WTC11 (cell line): ENCODE measurements at regions not wholly inside any gene's neighbourhood (a gene's known extent, or its start where the extent isn't known, plus 50 kb on each side); places are given as distances from the start of the nearest gene placed in this dataset.

Source experiments
- ATAC-seq: fragments of 200-7000 bp; cut with Tn5 transposase; 2 replicates; pipeline ENCODE4 v1.10.0; 2021; ENCODE audit warnings: mild to moderate bottlenecking, moderate library complexity
- CTCF ChIA-PET: fragments of 300-600 bp; sonication (Branson Sonifier 250); formaldehyde crosslinking; loops from one replicate; lab custom pipeline; 2021; ENCODE audit warnings: antibody characterized with exemption; lab: Charles Lee
- POLR2A ChIA-PET: fragments of 350-600 bp; sonication (Branson Sonifier 250); formaldehyde crosslinking; loops from one replicate; lab custom pipeline; 2021; ENCODE audit warnings: antibody characterized with exemption; lab: Charles Lee
- DNase-seq: peaks from one replicate; pipeline ENCODE4 v3.0.0; 2021; ENCODE audit warnings: low spot score
- H3K27ac Mint-ChIP-seq: 2 replicates; pipeline ENCODE4 v1.8.0; 2021; ENCODE audit warnings: mixed read lengths
- H3K27me3 Mint-ChIP-seq: 2 replicates; pipeline ENCODE4 v1.8.0; 2021; ENCODE audit warnings: low read depth, mild to moderate bottlenecking, moderate library complexity, mixed read lengths
- H3K36me3 Mint-ChIP-seq: 2 replicates; pipeline ENCODE4 v1.8.0; 2021; ENCODE audit warnings: mixed read lengths
- H3K4me1 Mint-ChIP-seq: 2 replicates; pipeline ENCODE4 v1.8.0; 2022; ENCODE audit warnings: mixed read lengths
- H3K4me3 Mint-ChIP-seq: 2 replicates; pipeline ENCODE4 v1.8.0; 2021; ENCODE audit warnings: mild to moderate bottlenecking, moderate library complexity, mixed read lengths
- H3K9me3 Mint-ChIP-seq: 2 replicates; pipeline ENCODE4 v1.8.0; 2021; ENCODE audit warnings: mixed read lengths
- ATF1 ChIP-seq: sonication (generic); formaldehyde crosslinking; IDR thresholded peaks from 2 replicates; pipeline ENCODE4 v1.8.1; 2023; ENCODE audit warnings: mild to moderate bottlenecking, moderate library complexity, missing genetic modification reagents
- CBFB ChIP-seq: sonication (generic); formaldehyde crosslinking; IDR thresholded peaks from 2 replicates; pipeline ENCODE4 v1.8.1; 2022; ENCODE audit warnings: mild to moderate bottlenecking, low read depth, missing genetic modification reagents
- ELF4 ChIP-seq: sonication (generic); formaldehyde crosslinking; IDR thresholded peaks from 2 replicates; pipeline ENCODE4 v1.8.1; 2022; ENCODE audit warnings: low read depth, mild to moderate bottlenecking, moderate library complexity, missing genetic modification reagents
- ETV6 ChIP-seq: sonication (generic); formaldehyde crosslinking; IDR thresholded peaks from 2 replicates; pipeline ENCODE4 v1.8.1; 2022; ENCODE audit warnings: mild to moderate bottlenecking, missing genetic modification reagents
- GRHL2 ChIP-seq: fragments of 250-450 bp; sonication (Bioruptor Pico); IDR thresholded peaks from 2 replicates; pipeline ENCODE4 v1.8.0; 2022; ENCODE audit warnings: mild to moderate bottlenecking, moderate library complexity; ENCODE audit not compliant: insufficient replicate concordance, severe bottlenecking
- HMGA2 ChIP-seq: fragments of 250-450 bp; sonication (Bioruptor Pico); IDR thresholded peaks from 2 replicates; pipeline ENCODE4 v1.4.0; 2021; ENCODE audit warnings: mild to moderate bottlenecking, moderate library complexity
- JAZF1 ChIP-seq: fragments of 250-450 bp; sonication (Bioruptor Pico); IDR thresholded peaks from 2 replicates; pipeline ENCODE4 v1.9.0; 2021; ENCODE audit warnings: moderate library complexity, mild to moderate bottlenecking, inconsistent platforms
- JUN ChIP-seq: sonication (generic); formaldehyde crosslinking; IDR thresholded peaks from 2 replicates; pipeline ENCODE4 v1.8.0; 2023; ENCODE audit warnings: mild to moderate bottlenecking, missing genetic modification reagents
- KAT7 ChIP-seq: sonication (generic); formaldehyde crosslinking; IDR thresholded peaks from 2 replicates; pipeline ENCODE4 v1.8.1; 2023; ENCODE audit warnings: missing genetic modification reagents, mild to moderate bottlenecking, borderline replicate concordance
- MXD4 ChIP-seq: fragments of 250-450 bp; sonication (Bioruptor Pico); IDR thresholded peaks from 2 replicates; pipeline ENCODE4 v1.8.0; 2021; ENCODE audit warnings: mild to moderate bottlenecking, moderate library complexity, borderline replicate concordance
- NFE2L1 ChIP-seq: sonication (generic); formaldehyde crosslinking; IDR thresholded peaks from 2 replicates; pipeline ENCODE4 v1.8.1; 2023; ENCODE audit warnings: missing genetic modification reagents
- SOX15 ChIP-seq: fragments of 250-450 bp; sonication (Bioruptor Pico); IDR thresholded peaks from 2 replicates; pipeline ENCODE4 v1.9.0; 2021; ENCODE audit warnings: mild to moderate bottlenecking
- TEAD1 ChIP-seq: sonication (generic); formaldehyde crosslinking; IDR thresholded peaks from 2 replicates; pipeline ENCODE4 v1.8.0; 2022; ENCODE audit warnings: mild to moderate bottlenecking, missing genetic modification reagents
- ZNF121 ChIP-seq: sonication (generic); formaldehyde crosslinking; IDR thresholded peaks from 2 replicates; pipeline ENCODE4 v1.8.0; 2023; ENCODE audit warnings: missing genetic modification reagents
- ZNF219 ChIP-seq: sonication (generic); formaldehyde crosslinking; IDR thresholded peaks from 2 replicates; pipeline ENCODE4 v1.8.0; 2023; ENCODE audit warnings: missing genetic modification reagents, mild to moderate bottlenecking, borderline replicate concordance
- ZNF232 ChIP-seq: sonication (generic); formaldehyde crosslinking; IDR thresholded peaks from 2 replicates; pipeline ENCODE4 v1.8.0; 2022; ENCODE audit warnings: mild to moderate bottlenecking, missing genetic modification reagents
- ZNF317 ChIP-seq: sonication (generic); formaldehyde crosslinking; IDR thresholded peaks from 2 replicates; pipeline ENCODE4 v1.8.1; 2023; ENCODE audit warnings: low read depth, mild to moderate bottlenecking, moderate library complexity, missing genetic modification reagents, borderline replicate concordance
- ZNF396 ChIP-seq: fragments of 250-450 bp; sonication (Bioruptor Pico); IDR thresholded peaks from 2 replicates; pipeline ENCODE4 v1.8.0; 2021; ENCODE audit warnings: mild to moderate bottlenecking, moderate library complexity, borderline replicate concordance
- ZNF423 ChIP-seq: fragments of 250-450 bp; sonication (Bioruptor Pico); IDR thresholded peaks from 2 replicates; pipeline ENCODE4 v2.1.2; 2022; ENCODE audit warnings: mild to moderate bottlenecking, moderate library complexity
- TF ChIP-seq, protein P1 (sequence below): sonication (generic); formaldehyde crosslinking; IDR thresholded peaks from 2 replicates; pipeline ENCODE4 v1.8.0; 2022; ENCODE audit warnings: mild to moderate bottlenecking, missing genetic modification reagents
- TF ChIP-seq, protein P2 (sequence below): sonication (generic); formaldehyde crosslinking; IDR thresholded peaks from 2 replicates; pipeline ENCODE4 v1.8.0; 2023; ENCODE audit warnings: missing genetic modification reagents
- TF ChIP-seq, protein P3 (sequence below): sonication (generic); formaldehyde crosslinking; IDR thresholded peaks from 2 replicates; pipeline ENCODE4 v1.8.1; 2023; ENCODE audit warnings: mild to moderate bottlenecking, missing genetic modification reagents, borderline replicate concordance
- TF ChIP-seq, protein P4 (sequence below): sonication (generic); formaldehyde crosslinking; IDR thresholded peaks from 2 replicates; pipeline ENCODE4 v1.8.0; 2022; ENCODE audit warnings: mild to moderate bottlenecking, missing genetic modification reagents
- TF ChIP-seq, protein P5 (sequence below): fragments of 200-600 bp; IDR thresholded peaks from 2 replicates; pipeline ENCODE4 v1.8.0; 2022; ENCODE audit warnings: antibody characterized with exemption
- TF ChIP-seq, protein P6 (sequence below): sonication (generic); formaldehyde crosslinking; IDR thresholded peaks from 2 replicates; pipeline ENCODE4 v1.8.1; 2023; ENCODE audit warnings: mild to moderate bottlenecking, moderate library complexity, missing genetic modification reagents
- TF ChIP-seq, protein P7 (sequence below): sonication (generic); formaldehyde crosslinking; IDR thresholded peaks from 2 replicates; pipeline ENCODE4 v1.8.1; 2023; ENCODE audit warnings: mild to moderate bottlenecking, missing genetic modification reagents

DNA sequence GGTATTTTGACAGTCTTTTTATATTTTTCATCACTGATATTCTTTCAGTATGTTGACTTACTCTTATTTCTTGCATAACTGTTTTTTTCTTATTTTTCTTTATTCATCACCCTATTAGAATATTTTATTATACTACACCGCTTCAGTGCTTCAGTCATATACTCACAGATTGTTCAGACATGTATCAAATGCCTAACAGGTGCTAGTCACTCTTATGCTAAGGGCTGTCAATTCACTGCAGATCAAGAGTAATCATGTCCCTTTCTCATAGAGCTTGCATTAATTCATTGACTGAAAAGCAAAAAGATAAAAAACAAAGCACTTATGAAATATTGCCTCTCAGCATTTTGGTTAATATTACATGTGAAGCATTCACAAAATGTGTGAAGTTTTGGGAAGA, 1435.6 kb downstream of the STIM2 start:
- Mint-ChIP-seq H3K27ac (no peak overlapping the region), H3K4me3 (no peak overlapping the region), H3K36me3 (no peaks in the 10 kb centered on the region), H3K4me1 (peaks cover 12% of the 10 kb centered on the region), H3K27me3 (no peaks in the 10 kb centered on the region), H3K9me3 (peaks cover 24% of the 10 kb centered on the region)
- TF ChIP-seq, protein P1, sequence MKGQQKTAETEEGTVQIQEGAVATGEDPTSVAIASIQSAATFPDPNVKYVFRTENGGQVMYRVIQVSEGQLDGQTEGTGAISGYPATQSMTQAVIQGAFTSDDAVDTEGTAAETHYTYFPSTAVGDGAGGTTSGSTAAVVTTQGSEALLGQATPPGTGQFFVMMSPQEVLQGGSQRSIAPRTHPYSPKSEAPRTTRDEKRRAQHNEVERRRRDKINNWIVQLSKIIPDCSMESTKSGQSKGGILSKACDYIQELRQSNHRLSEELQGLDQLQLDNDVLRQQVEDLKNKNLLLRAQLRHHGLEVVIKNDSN (CRISPR knock-in tag), result no peak
- TF ChIP-seq SOX15 (no peak), ETV6 (CRISPR knock-in tag) (no peak), ZNF232 (CRISPR knock-in tag) (no peak), JAZF1 (CRISPR knock-in tag) (no peak), GRHL2 (no peak), ZNF317 (CRISPR knock-in tag) (no peak), CBFB (CRISPR knock-in tag) (no peak), KAT7 (no peak), MXD4 (no peak), ELF4 (CRISPR knock-in tag) (no peak), ZNF423 (no peak)
- TF ChIP-seq, protein P2, sequence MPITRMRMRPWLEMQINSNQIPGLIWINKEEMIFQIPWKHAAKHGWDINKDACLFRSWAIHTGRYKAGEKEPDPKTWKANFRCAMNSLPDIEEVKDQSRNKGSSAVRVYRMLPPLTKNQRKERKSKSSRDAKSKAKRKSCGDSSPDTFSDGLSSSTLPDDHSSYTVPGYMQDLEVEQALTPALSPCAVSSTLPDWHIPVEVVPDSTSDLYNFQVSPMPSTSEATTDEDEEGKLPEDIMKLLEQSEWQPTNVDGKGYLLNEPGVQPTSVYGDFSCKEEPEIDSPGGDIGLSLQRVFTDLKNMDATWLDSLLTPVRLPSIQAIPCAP, result no peak
- TF ChIP-seq, protein P3, sequence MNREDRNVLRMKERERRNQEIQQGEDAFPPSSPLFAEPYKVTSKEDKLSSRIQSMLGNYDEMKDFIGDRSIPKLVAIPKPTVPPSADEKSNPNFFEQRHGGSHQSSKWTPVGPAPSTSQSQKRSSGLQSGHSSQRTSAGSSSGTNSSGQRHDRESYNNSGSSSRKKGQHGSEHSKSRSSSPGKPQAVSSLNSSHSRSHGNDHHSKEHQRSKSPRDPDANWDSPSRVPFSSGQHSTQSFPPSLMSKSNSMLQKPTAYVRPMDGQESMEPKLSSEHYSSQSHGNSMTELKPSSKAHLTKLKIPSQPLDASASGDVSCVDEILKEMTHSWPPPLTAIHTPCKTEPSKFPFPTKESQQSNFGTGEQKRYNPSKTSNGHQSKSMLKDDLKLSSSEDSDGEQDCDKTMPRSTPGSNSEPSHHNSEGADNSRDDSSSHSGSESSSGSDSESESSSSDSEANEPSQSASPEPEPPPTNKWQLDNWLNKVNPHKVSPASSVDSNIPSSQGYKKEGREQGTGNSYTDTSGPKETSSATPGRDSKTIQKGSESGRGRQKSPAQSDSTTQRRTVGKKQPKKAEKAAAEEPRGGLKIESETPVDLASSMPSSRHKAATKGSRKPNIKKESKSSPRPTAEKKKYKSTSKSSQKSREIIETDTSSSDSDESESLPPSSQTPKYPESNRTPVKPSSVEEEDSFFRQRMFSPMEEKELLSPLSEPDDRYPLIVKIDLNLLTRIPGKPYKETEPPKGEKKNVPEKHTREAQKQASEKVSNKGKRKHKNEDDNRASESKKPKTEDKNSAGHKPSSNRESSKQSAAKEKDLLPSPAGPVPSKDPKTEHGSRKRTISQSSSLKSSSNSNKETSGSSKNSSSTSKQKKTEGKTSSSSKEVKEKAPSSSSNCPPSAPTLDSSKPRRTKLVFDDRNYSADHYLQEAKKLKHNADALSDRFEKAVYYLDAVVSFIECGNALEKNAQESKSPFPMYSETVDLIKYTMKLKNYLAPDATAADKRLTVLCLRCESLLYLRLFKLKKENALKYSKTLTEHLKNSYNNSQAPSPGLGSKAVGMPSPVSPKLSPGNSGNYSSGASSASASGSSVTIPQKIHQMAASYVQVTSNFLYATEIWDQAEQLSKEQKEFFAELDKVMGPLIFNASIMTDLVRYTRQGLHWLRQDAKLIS (CRISPR knock-in tag), result no peak
- DNase-seq (no peak), ATAC-seq (no peak)
- CTCF ChIA-PET, result no interaction called here
- POLR2A ChIA-PET, result no interaction called here

DNA sequence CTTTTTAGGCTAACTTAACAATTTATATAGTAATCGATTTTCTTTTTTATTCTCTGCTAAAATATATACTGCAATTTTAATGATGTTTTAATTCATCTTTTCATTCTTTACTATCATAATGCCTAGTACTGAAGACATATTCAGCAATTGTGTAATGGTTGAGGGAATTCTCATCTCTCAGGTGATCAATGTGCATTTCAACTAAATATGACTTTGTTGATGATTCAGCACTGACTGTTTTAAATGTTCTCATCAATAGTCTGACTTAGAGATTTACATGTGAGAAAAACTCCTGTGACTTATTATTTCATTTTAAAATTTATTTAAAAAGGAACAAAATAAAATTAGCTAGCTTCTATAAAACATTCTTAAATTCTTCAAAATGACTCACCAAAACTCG, 1450.3 kb downstream of the STIM2 start:
- POLR2A ChIA-PET, result no interaction called here
- H3K27me3 Mint-ChIP-seq, result no peaks in the 10 kb centered on the region
- DNase-seq, result no peak
- TF ChIP-seq, protein P1 (CRISPR knock-in tag), result no peak
- TF ChIP-seq, protein P4, sequence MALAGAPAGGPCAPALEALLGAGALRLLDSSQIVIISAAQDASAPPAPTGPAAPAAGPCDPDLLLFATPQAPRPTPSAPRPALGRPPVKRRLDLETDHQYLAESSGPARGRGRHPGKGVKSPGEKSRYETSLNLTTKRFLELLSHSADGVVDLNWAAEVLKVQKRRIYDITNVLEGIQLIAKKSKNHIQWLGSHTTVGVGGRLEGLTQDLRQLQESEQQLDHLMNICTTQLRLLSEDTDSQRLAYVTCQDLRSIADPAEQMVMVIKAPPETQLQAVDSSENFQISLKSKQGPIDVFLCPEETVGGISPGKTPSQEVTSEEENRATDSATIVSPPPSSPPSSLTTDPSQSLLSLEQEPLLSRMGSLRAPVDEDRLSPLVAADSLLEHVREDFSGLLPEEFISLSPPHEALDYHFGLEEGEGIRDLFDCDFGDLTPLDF (CRISPR knock-in tag), result no peak
- TF ChIP-seq, protein P5, sequence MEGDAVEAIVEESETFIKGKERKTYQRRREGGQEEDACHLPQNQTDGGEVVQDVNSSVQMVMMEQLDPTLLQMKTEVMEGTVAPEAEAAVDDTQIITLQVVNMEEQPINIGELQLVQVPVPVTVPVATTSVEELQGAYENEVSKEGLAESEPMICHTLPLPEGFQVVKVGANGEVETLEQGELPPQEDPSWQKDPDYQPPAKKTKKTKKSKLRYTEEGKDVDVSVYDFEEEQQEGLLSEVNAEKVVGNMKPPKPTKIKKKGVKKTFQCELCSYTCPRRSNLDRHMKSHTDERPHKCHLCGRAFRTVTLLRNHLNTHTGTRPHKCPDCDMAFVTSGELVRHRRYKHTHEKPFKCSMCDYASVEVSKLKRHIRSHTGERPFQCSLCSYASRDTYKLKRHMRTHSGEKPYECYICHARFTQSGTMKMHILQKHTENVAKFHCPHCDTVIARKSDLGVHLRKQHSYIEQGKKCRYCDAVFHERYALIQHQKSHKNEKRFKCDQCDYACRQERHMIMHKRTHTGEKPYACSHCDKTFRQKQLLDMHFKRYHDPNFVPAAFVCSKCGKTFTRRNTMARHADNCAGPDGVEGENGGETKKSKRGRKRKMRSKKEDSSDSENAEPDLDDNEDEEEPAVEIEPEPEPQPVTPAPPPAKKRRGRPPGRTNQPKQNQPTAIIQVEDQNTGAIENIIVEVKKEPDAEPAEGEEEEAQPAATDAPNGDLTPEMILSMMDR, result no peak
- TF ChIP-seq TEAD1 (CRISPR knock-in tag), result no peak
- TF ChIP-seq, protein P6, sequence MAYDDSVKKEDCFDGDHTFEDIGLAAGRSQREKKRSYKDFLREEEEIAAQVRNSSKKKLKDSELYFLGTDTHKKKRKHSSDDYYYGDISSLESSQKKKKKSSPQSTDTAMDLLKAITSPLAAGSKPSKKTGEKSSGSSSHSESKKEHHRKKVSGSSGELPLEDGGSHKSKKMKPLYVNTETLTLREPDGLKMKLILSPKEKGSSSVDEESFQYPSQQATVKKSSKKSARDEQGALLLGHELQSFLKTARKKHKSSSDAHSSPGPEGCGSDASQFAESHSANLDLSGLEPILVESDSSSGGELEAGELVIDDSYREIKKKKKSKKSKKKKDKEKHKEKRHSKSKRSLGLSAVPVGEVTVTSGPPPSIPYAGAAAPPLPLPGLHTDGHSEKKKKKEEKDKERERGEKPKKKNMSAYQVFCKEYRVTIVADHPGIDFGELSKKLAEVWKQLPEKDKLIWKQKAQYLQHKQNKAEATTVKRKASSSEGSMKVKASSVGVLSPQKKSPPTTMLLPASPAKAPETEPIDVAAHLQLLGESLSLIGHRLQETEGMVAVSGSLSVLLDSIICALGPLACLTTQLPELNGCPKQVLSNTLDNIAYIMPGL (CRISPR knock-in tag), result no peak
- TF ChIP-seq ATF1 (CRISPR knock-in tag), result no peak
- no peak for TF ChIP-seq ZNF121 (CRISPR knock-in tag)
- no peak for TF ChIP-seq ZNF219 (CRISPR knock-in tag)
- no peak for TF ChIP-seq ZNF396 (CRISPR knock-in tag)
- no peak for TF ChIP-seq NFE2L1 (CRISPR knock-in tag)
- no peak for TF ChIP-seq HMGA2 (CRISPR knock-in tag)
- TF ChIP-seq, protein P7, sequence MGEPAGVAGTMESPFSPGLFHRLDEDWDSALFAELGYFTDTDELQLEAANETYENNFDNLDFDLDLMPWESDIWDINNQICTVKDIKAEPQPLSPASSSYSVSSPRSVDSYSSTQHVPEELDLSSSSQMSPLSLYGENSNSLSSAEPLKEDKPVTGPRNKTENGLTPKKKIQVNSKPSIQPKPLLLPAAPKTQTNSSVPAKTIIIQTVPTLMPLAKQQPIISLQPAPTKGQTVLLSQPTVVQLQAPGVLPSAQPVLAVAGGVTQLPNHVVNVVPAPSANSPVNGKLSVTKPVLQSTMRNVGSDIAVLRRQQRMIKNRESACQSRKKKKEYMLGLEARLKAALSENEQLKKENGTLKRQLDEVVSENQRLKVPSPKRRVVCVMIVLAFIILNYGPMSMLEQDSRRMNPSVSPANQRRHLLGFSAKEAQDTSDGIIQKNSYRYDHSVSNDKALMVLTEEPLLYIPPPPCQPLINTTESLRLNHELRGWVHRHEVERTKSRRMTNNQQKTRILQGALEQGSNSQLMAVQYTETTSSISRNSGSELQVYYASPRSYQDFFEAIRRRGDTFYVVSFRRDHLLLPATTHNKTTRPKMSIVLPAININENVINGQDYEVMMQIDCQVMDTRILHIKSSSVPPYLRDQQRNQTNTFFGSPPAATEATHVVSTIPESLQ (CRISPR knock-in tag), result no peak
- TF ChIP-seq JUN (CRISPR knock-in tag), result no peak

More for the DNA sequence above, 1450.3 kb downstream of the STIM2 start:
- Mint-ChIP-seq H3K9me3 (peaks cover 14% of the 10 kb centered on the region), H3K36me3 (peaks cover 7% of the 10 kb centered on the region; the same call in 1 of the 2 replicates), H3K27ac (no peak overlapping the region), H3K4me1 (no peaks in the 10 kb centered on the region), H3K4me3 (no peak overlapping the region)
- ATAC-seq, result no peak
- CTCF ChIA-PET, result no interaction called here
